ENCODE measurements at regions not wholly inside any gene's neighbourhood (a gene's known extent, or its start where the extent isn't known, plus 50 kb on each side); places are given as distances from the start of the nearest gene placed in this dataset.

GRCh38 chr20:61056627-61057442 is 195.2 kb upstream of the CDH4 start:
- no peak overlapping the region for H3K27ac ChIP-seq
- peaks cover 67% of the 10 kb centered on the region for H3K27me3 ChIP-seq
- H3K4me3 ChIP-seq = no peak overlapping the region
- peak in 1 of 2 experiments; percentile 30 for DNase-seq
- no peaks in the 10 kb centered on the region for H3K36me3 ChIP-seq
- no peaks in the 10 kb centered on the region for H3K9me3 ChIP-seq (replicated peaks)
- H3K4me1 ChIP-seq = no peaks in the 10 kb centered on the region

GRCh38 chr20:61057443-61058121 is 194.5 kb upstream of the CDH4 start:
- Histone ChIP-seq H3K27ac (no peak overlapping the region), H3K4me1 (no peaks in the 10 kb centered on the region), H3K36me3 (no peaks in the 10 kb centered on the region), H3K27me3 (peaks cover 62% of the 10 kb centered on the region), H3K4me3 (no peak overlapping the region), H3K9me3 (replicated peaks) (no peaks in the 10 kb centered on the region)
- DNase-seq = no peak

GRCh38 chr20:61061981-61062380 is 190.1 kb upstream of the CDH4 start:
- Histone ChIP-seq H3K36me3 (no peaks in the 10 kb centered on the region), H3K27me3 (peaks cover 31% of the 10 kb centered on the region), H3K27ac (no peak overlapping the region), H3K4me3 (no peak overlapping the region), H3K4me1 (no peaks in the 10 kb centered on the region), H3K9me3 (replicated peaks) (no peaks in the 10 kb centered on the region)
- no peak for DNase-seq

- no peak overlapping the region for H3K4me3 ChIP-seq
- peaks cover 21% of the 10 kb centered on the region; the same call in 1 of the 2 replicates for H3K27me3 ChIP-seq
- no peak for DNase-seq
- no peaks in the 10 kb centered on the region for H3K36me3 ChIP-seq
- H3K4me1 ChIP-seq = no peaks in the 10 kb centered on the region
- H3K27ac ChIP-seq = no peak overlapping the region
- H3K9me3 ChIP-seq (replicated peaks) = no peaks in the 10 kb centered on the region
Observed at GRCh38 chr20:61065853-61066252, 186.2 kb upstream of the CDH4 start.

- H3K9me3 ChIP-seq (replicated peaks) = no peaks in the 10 kb centered on the region
- H3K27ac ChIP-seq = no peak overlapping the region
- H3K4me3 ChIP-seq = no peak overlapping the region
- H3K36me3 ChIP-seq = no peaks in the 10 kb centered on the region
- H3K27me3 ChIP-seq = peaks cover 21% of the 10 kb centered on the region; the same call in 1 of the 2 replicates
- DNase-seq = no peak
- H3K4me1 ChIP-seq = no peaks in the 10 kb centered on the region
Observed at GRCh38 chr20:61066526-61066925, 185.5 kb upstream of the CDH4 start.

GRCh38 chr20:61067221-61067620 is 184.8 kb upstream of the CDH4 start:
- no peak for DNase-seq
- H3K4me1 ChIP-seq = no peaks in the 10 kb centered on the region
- H3K27ac ChIP-seq = no peak overlapping the region
- no peak overlapping the region for H3K4me3 ChIP-seq
- no peaks in the 10 kb centered on the region for H3K36me3 ChIP-seq
- H3K27me3 ChIP-seq = peaks cover 23% of the 10 kb centered on the region; the same call in 1 of the 2 replicates
- no peaks in the 10 kb centered on the region for H3K9me3 ChIP-seq (replicated peaks)

- Histone ChIP-seq H3K4me3 (no peak overlapping the region), H3K9me3 (replicated peaks) (no peaks in the 10 kb centered on the region), H3K4me1 (no peaks in the 10 kb centered on the region), H3K36me3 (no peaks in the 10 kb centered on the region), H3K27me3 (peaks cover 14% of the 10 kb centered on the region; the same call in 1 of the 2 replicates), H3K27ac (no peak overlapping the region)
- DNase-seq = no peak
Observed at GRCh38 chr20:61072398-61072797, 179.7 kb upstream of the CDH4 start.

- no peaks in the 10 kb centered on the region for H3K36me3 ChIP-seq
- H3K4me1 ChIP-seq = no peaks in the 10 kb centered on the region
- no peak overlapping the region for H3K4me3 ChIP-seq
- no peak for DNase-seq
- no peaks in the 10 kb centered on the region for H3K9me3 ChIP-seq (replicated peaks)
- H3K27ac ChIP-seq = no peak overlapping the region
- H3K27me3 ChIP-seq = peaks cover 14% of the 10 kb centered on the region; the same call in 1 of the 2 replicates
Observed at GRCh38 chr20:61073376-61073775, 178.7 kb upstream of the CDH4 start.

- no peak overlapping the region for H3K4me3 ChIP-seq
- no peak for DNase-seq
- H3K4me1 ChIP-seq = no peaks in the 10 kb centered on the region
- H3K27ac ChIP-seq = no peak overlapping the region
- peaks cover 2% of the 10 kb centered on the region; the same call in 1 of the 2 replicates for H3K27me3 ChIP-seq
- no peaks in the 10 kb centered on the region for H3K36me3 ChIP-seq
- H3K9me3 ChIP-seq (replicated peaks) = no peaks in the 10 kb centered on the region
Observed at GRCh38 chr20:61082720-61083119, 169.3 kb upstream of the CDH4 start.

- Histone ChIP-seq H3K27ac (no peak overlapping the region), H3K4me3 (no peak overlapping the region), H3K27me3 (peaks cover 5% of the 10 kb centered on the region; the same call in 1 of the 2 replicates), H3K9me3 (replicated peaks) (no peaks in the 10 kb centered on the region), H3K4me1 (no peaks in the 10 kb centered on the region), H3K36me3 (no peaks in the 10 kb centered on the region)
- no peak for DNase-seq
Observed at GRCh38 chr20:61083431-61083830, 168.6 kb upstream of the CDH4 start.

- Histone ChIP-seq H3K4me1 (no peaks in the 10 kb centered on the region), H3K27ac (no peak overlapping the region), H3K36me3 (no peaks in the 10 kb centered on the region), H3K9me3 (replicated peaks) (no peaks in the 10 kb centered on the region), H3K4me3 (no peak overlapping the region), H3K27me3 (peaks cover 5% of the 10 kb centered on the region; the same call in 1 of the 2 replicates)
- DNase-seq = no peak
Observed at GRCh38 chr20:61086031-61086430, 166.0 kb upstream of the CDH4 start.

GRCh38 chr20:61090541-61090940 is 161.5 kb upstream of the CDH4 start:
- no peaks in the 10 kb centered on the region for H3K36me3 ChIP-seq
- no peak overlapping the region for H3K4me3 ChIP-seq
- H3K9me3 ChIP-seq (replicated peaks) = no peaks in the 10 kb centered on the region
- no peaks in the 10 kb centered on the region for H3K4me1 ChIP-seq
- H3K27ac ChIP-seq = no peak overlapping the region
- peaks cover 5% of the 10 kb centered on the region; the same call in 1 of the 2 replicates for H3K27me3 ChIP-seq
- no peak for DNase-seq

- Histone ChIP-seq H3K9me3 (replicated peaks) (no peaks in the 10 kb centered on the region), H3K4me1 (no peaks in the 10 kb centered on the region), H3K27me3 (peaks cover 5% of the 10 kb centered on the region; the same call in 1 of the 2 replicates), H3K27ac (no peak overlapping the region), H3K36me3 (no peaks in the 10 kb centered on the region), H3K4me3 (no peak overlapping the region)
- DNase-seq = no peak
Observed at GRCh38 chr20:61092251-61092650, 159.8 kb upstream of the CDH4 start.

GRCh38 chr20:61094581-61094980 is 157.5 kb upstream of the CDH4 start:
- Histone ChIP-seq H3K27ac (no peak overlapping the region), H3K9me3 (replicated peaks) (no peaks in the 10 kb centered on the region), H3K4me3 (no peak overlapping the region), H3K4me1 (no peaks in the 10 kb centered on the region), H3K36me3 (no peaks in the 10 kb centered on the region), H3K27me3 (peaks cover 2% of the 10 kb centered on the region)
- no peak for DNase-seq

- DNase-seq = no peak
- peaks cover 7% of the 10 kb centered on the region for H3K27me3 ChIP-seq
- no peaks in the 10 kb centered on the region for H3K4me1 ChIP-seq
- no peak overlapping the region for H3K27ac ChIP-seq
- no peaks in the 10 kb centered on the region for H3K36me3 ChIP-seq
- H3K9me3 ChIP-seq (replicated peaks) = no peaks in the 10 kb centered on the region
- H3K4me3 ChIP-seq = no peak overlapping the region
Observed at GRCh38 chr20:61096463-61096862, 155.6 kb upstream of the CDH4 start.
